SK-N-SH treated with all-trans-retinoic acid at 6 μM for 48 hours (cell line): ENCODE measurements at regions not wholly inside any gene's neighbourhood (a gene's known extent, or its start where the extent isn't known, plus 50 kb on each side); places are given as distances from the start of the nearest gene placed in this dataset.

Experiments
- ARNTL ChIP-seq: fragments of 450-650 bp; formaldehyde crosslinking; IDR thresholded peaks from 2 replicates; pipeline ENCODE4 v1.5.0; 2020; ENCODE audit warnings: low read depth, mild to moderate bottlenecking, moderate library complexity, borderline replicate concordance
- CSDC2 ChIP-seq: fragments of 250-450 bp; sonication (Bioruptor Pico); IDR thresholded peaks from 2 replicates; pipeline ENCODE4 v1.5.0; 2020; ENCODE audit warnings: mild to moderate bottlenecking, moderate library complexity
- ZFP30 ChIP-seq: fragments of 450-650 bp; formaldehyde crosslinking; IDR thresholded peaks from 2 replicates; pipeline ENCODE4 v1.5.0; 2022; ENCODE audit warnings: mild to moderate bottlenecking, moderate library complexity

DNA sequence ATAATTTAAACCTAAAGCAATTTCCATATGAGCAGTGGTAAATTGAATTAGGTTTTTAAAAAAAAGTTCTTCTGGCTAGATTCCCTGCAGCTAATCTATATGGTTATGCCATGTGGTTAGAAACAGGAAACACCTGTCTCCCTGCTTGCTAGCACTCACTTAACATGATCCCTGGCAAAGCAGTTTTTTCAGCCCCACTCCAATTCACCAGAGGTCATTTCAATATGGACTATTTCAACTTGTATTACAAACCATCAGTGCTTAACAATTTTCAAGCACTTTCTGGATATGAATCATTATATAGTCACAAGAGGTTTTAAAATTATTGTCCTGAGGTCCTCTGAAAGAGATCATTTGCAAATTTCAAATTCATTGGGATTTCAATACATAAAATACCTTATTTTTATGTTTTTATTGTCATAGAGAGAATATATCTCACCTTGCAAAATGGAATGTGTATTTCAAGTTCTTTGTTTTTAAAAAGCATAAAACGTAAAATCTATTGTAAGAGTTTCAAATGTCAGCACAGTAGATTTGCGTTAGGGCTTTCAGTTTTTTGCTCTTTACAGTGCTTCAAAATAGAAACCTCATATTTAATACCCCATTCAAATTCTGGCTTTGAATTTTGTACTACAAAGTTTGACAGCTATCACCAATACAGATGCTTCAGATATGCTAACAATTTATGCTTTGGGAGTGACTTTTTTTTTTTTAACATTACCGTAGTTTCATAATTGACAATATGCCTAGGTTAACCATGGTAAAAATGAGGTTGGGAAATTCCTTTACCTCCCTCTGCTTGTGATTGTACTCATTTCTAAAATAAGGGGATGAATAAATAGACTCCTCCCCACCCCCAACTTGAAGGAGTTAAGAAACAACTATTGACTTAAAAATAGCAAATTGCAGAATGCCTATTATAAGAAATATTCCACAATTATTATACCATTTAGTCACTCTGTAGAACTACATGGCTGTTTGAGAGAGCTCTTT lies 117.5 kb upstream of the HGF start:
- TF ChIP-seq ZFP30 (CRISPR knock-in tag) (no peak), CSDC2 (CRISPR knock-in tag) (no peak), ARNTL (CRISPR knock-in tag) (no peak)
